Panc1 (cell line): ENCODE measurements at regions not wholly inside any gene's neighbourhood (a gene's known extent, or its start where the extent isn't known, plus 50 kb on each side); places are given as distances from the start of the nearest gene placed in this dataset.

Experiments used
- CTCF ChIP-seq: fragments of 450-650 bp; IDR thresholded peaks from 2 replicates; pipeline ENCODE4 v1.5.1; 2017; ENCODE audit warnings: mild to moderate bottlenecking
- SIN3A ChIP-seq: IDR thresholded peaks from 2 replicates; pipeline ENCODE4 v1.6.1; 2012; ENCODE audit warnings: low read depth, mild to moderate bottlenecking, low read length, moderate library complexity, borderline replicate concordance; ENCODE audit not compliant: insufficient read depth

GRCh38 chr4:163709601-163710000 is 215.1 kb downstream of the TMA16 start:
- TF ChIP-seq CTCF (no peak), SIN3A (no peak)
